Stimulated activated CD4-positive, alpha-beta T cell treated with anti-CD3 and anti-CD28 coated beads, Interleukin-4, amount 100 ng/mL, for 24 hours (primary cell): ENCODE measurements at regions not wholly inside any gene's neighbourhood (a gene's known extent, or its start where the extent isn't known, plus 50 kb on each side); places are given as distances from the start of the nearest gene placed in this dataset.

Source experiments
- DNase-seq: peaks from one replicate; pipeline ENCODE4 v3.0.0-alpha.2; 2020

GRCh38 chrX:76228499-76228898 lies 55.6 kb downstream of the PBDC1 start:
- DNase-seq = no peak

- no peak for DNase-seq
These were observed 76.0 kb downstream of the PBDC1 start for GRCh38 chrX:76248901-76249300.

DNA sequence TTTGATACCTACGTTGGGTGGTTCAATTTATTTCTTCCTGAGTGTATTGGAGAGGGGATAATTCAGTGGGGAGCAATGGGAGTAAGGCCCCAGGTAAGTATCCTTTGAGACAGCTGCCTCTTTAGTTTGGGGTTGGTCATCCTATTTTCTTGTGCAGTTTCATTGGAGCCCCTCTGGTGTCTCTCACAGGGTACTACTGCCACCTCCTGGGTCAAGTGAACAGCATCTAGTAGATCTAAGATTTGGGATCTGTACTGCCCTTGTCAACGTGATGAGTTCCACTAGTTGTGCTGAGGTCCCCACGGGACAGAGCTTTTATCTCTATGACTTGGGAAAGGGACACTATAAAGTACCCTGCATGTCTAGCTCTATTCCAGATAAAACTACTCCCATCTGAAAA lies 80.6 kb downstream of the PBDC1 start:
- DNase-seq = peak; percentile 27

DNA sequence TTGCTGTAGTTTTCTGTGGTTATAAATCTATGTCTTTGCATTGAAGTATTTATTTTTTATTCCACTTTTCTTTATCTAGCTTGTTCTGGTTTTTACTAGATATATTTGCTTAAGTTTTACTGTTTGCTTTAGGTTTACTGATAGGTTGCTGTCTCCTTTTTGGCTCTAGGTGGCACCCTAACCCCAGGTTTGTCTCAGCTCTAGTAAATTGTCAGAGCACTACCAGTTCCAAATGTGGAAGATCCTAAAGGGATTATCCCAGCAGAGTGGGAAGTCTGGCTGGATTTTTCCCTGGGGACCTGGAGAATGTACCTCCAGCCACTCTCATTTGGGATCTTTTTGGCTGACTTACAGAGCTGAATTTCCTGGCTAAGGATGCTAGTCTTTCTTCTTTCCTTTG lies 106.1 kb downstream of the PBDC1 start:
- DNase-seq = peak; percentile 38
